Mesenchymal stem cell (in vitro differentiated cells and primary cell): ENCODE measurements at regions not wholly inside any gene's neighbourhood (a gene's known extent, or its start where the extent isn't known, plus 50 kb on each side); places are given as distances from the start of the nearest gene placed in this dataset.

Experiments
- DNase-seq: peaks from one replicate; pipeline ENCODE4 v3.0.0-alpha.2; 2013
- H2AFZ ChIP-seq: one replicate; pipeline ENCODE4 v1.6.1; 2013; ENCODE audit warnings: low read depth, mild to moderate bottlenecking, control low read depth, inconsistent platforms, low read length, moderate library complexity
- H2AK5ac ChIP-seq: 2 replicates; pipeline ENCODE4 v1.6.1; 2013; ENCODE audit warnings: low read length, moderate library complexity, mild to moderate bottlenecking, inconsistent platforms; ENCODE audit not compliant: severe bottlenecking
- H2BK120ac ChIP-seq: one replicate; pipeline ENCODE4 v1.6.1; 2013; ENCODE audit warnings: low read depth, mild to moderate bottlenecking, inconsistent platforms, low read length, moderate library complexity
- H2BK12ac ChIP-seq, 2 experiments: one replicate each; pipeline ENCODE4 v1.6.1; 2013; ENCODE audit warnings: inconsistent platforms in 2 of 2, low read length in 2 of 2, mild to moderate bottlenecking in 2 of 2, moderate library complexity in 2 of 2, control low read depth in 1 of 2
- H2BK15ac ChIP-seq: one replicate; pipeline ENCODE4 v1.6.1; 2013; ENCODE audit warnings: mild to moderate bottlenecking, low read depth, inconsistent platforms; ENCODE audit not compliant: poor library complexity, severe bottlenecking
- H2BK5ac ChIP-seq: 2 replicates; pipeline ENCODE4 v1.6.1; 2013; ENCODE audit warnings: low read depth, mild to moderate bottlenecking, low read length, control low read depth, inconsistent platforms; ENCODE audit not compliant: poor library complexity, severe bottlenecking
- H3K14ac ChIP-seq, 2 experiments: one replicate each; pipeline ENCODE4 v1.6.1; 2013; ENCODE audit warnings: inconsistent platforms in 2 of 2, low read length in 2 of 2, control low read depth in 1 of 2, mild to moderate bottlenecking in 1 of 2, moderate library complexity in 1 of 2
- H3K18ac ChIP-seq, 2 experiments: one replicate each; pipeline ENCODE4 v1.6.1; 2013; ENCODE audit warnings: inconsistent platforms in 2 of 2, low read length in 2 of 2, control low read depth in 1 of 2, low read depth in 1 of 2, mild to moderate bottlenecking in 1 of 2
- H3K23ac ChIP-seq, 2 experiments: one replicate each; pipeline ENCODE4 v1.6.1; 2013; ENCODE audit warnings: inconsistent platforms in 2 of 2, low read length in 2 of 2, mild to moderate bottlenecking in 2 of 2, moderate library complexity in 2 of 2, control low read depth in 1 of 2
- H3K27ac ChIP-seq: 2 replicates; pipeline ENCODE4 v1.5.1; 2013; ENCODE audit warnings: mild to moderate bottlenecking, moderate library complexity, low read length, control low read depth, inconsistent platforms; ENCODE audit not compliant: poor library complexity, severe bottlenecking
- H3K27me3 ChIP-seq, 2 experiments: 2 replicates each; pipeline versions ENCODE4 v1.6.1 to v1.7.0; 2013; ENCODE audit warnings: low read length in 2 of 2, mild to moderate bottlenecking in 2 of 2, moderate library complexity in 2 of 2, control low read depth in 1 of 2, inconsistent platforms in 1 of 2; ENCODE audit not compliant: control insufficient read depth in 1 of 2, insufficient read depth in 1 of 2
- H3K36me3 ChIP-seq, 2 experiments: 2 replicates each; pipeline versions ENCODE4 v1.6.1 to v1.7.0; 2013; ENCODE audit warnings: low read length in 2 of 2, control low read depth in 1 of 2, inconsistent platforms in 1 of 2, low read depth in 1 of 2, mild to moderate bottlenecking in 1 of 2; ENCODE audit not compliant: insufficient read depth in 2 of 2, control insufficient read depth in 1 of 2
- H3K4ac ChIP-seq, 2 experiments: one replicate each; pipeline ENCODE4 v1.6.1; 2013; ENCODE audit warnings: inconsistent platforms in 2 of 2, low read length in 2 of 2, mild to moderate bottlenecking in 2 of 2, moderate library complexity in 2 of 2, control low read depth in 1 of 2, low read depth in 1 of 2
- H3K4me1 ChIP-seq: 2 replicates; pipeline ENCODE4 v1.6.1; 2013; ENCODE audit warnings: low read depth, low read length, control low read depth; ENCODE audit not compliant: control insufficient read depth, insufficient read depth
- H3K4me2 ChIP-seq: 2 replicates; pipeline ENCODE4 v1.6.1; 2013; ENCODE audit warnings: low read length, mild to moderate bottlenecking, inconsistent platforms; ENCODE audit not compliant: poor library complexity, severe bottlenecking
- H3K4me3 ChIP-seq, 2 experiments: 2 replicates each; pipeline versions ENCODE4 v1.5.1 to v1.7.0; 2013; ENCODE audit warnings: low read length in 2 of 2, mild to moderate bottlenecking in 2 of 2, control low read depth in 1 of 2, low read depth in 1 of 2; ENCODE audit not compliant: insufficient read depth in 1 of 2
- H3K79me1 ChIP-seq: replicated peaks from 2 replicates; pipeline ENCODE4 v1.6.1; 2013; ENCODE audit warnings: mild to moderate bottlenecking, control low read depth, low read length, inconsistent platforms; ENCODE audit not compliant: poor library complexity, severe bottlenecking
- H3K9ac ChIP-seq: 2 replicates; pipeline ENCODE4 v1.7.0; 2013; ENCODE audit warnings: mild to moderate bottlenecking, low read length, moderate library complexity
- H3K9me3 ChIP-seq: 2 replicates; pipeline ENCODE4 v1.7.0; 2013; ENCODE audit warnings: mild to moderate bottlenecking, low read length; ENCODE audit not compliant: control insufficient read depth
- H4K8ac ChIP-seq: one replicate; pipeline ENCODE4 v1.6.1; 2013; ENCODE audit warnings: inconsistent platforms, mild to moderate bottlenecking, low read length, moderate library complexity
- H4K91ac ChIP-seq: one replicate; pipeline ENCODE4 v1.6.1; 2013; ENCODE audit warnings: mild to moderate bottlenecking, low read length, inconsistent platforms
- WGBS: methylation state at CpG from one replicate; pipeline ENCODE4 v1.1.7; 2013; ENCODE audit warnings: mixed read lengths; 5-methylcytosine and 5-hydroxymethylcytosine counted together

GRCh38 chr1:195516036-195516435 is 1092.2 kb downstream of the KCNT2 start:
- Histone ChIP-seq H2AK5ac (no peak overlapping the region), H2BK120ac (no peak overlapping the region), H3K36me3 (no peaks in the 10 kb centered on the region), H3K14ac (no peak overlapping the region), H2BK15ac (no peak overlapping the region), H3K9ac (no peak overlapping the region), H3K4ac (no peak overlapping the region), H3K27ac (peak overlapping the region; percentile 85), H4K8ac (no peak overlapping the region), H3K23ac (no peak overlapping the region), H3K4me3 (no peak overlapping the region), H2BK5ac (no peak overlapping the region), H2AFZ (no peak overlapping the region), H3K79me1 (no peaks in the 10 kb centered on the region), H3K18ac (no peak overlapping the region), H4K91ac (no peak overlapping the region), H3K9me3 (peaks cover 3% of the 10 kb centered on the region), H3K4me2 (no peak overlapping the region), H3K27me3 (no peaks in the 10 kb centered on the region), H3K4me1 (peaks cover 1% of the 10 kb centered on the region), H2BK12ac (no peak overlapping the region)
- DNase-seq, result no peak

GRCh38 chr1:195511501-195511900 is 1096.7 kb downstream of the KCNT2 start:
- Histone ChIP-seq H3K36me3 (no peaks in the 10 kb centered on the region), H2BK120ac (no peak overlapping the region), H3K14ac (no peak overlapping the region), H3K79me1 (no peaks in the 10 kb centered on the region), H3K4me3 (no peak overlapping the region), H4K8ac (no peak overlapping the region), H3K4ac (no peak overlapping the region), H3K9ac (no peak overlapping the region), H3K4me2 (no peak overlapping the region), H2AFZ (no peak overlapping the region), H3K4me1 (peaks cover 1% of the 10 kb centered on the region), H3K27me3 (no peaks in the 10 kb centered on the region), H2BK5ac (no peak overlapping the region), H3K9me3 (no peaks in the 10 kb centered on the region), H2BK12ac (no peak overlapping the region), H4K91ac (no peak overlapping the region), H3K18ac (no peak overlapping the region), H2AK5ac (no peak overlapping the region), H3K23ac (no peak overlapping the region), H2BK15ac (no peak overlapping the region), H3K27ac (no peak overlapping the region)
- no CpG with 5 or more reads among the region's 1 CpG for WGBS
- DNase-seq, result no peak

DNA sequence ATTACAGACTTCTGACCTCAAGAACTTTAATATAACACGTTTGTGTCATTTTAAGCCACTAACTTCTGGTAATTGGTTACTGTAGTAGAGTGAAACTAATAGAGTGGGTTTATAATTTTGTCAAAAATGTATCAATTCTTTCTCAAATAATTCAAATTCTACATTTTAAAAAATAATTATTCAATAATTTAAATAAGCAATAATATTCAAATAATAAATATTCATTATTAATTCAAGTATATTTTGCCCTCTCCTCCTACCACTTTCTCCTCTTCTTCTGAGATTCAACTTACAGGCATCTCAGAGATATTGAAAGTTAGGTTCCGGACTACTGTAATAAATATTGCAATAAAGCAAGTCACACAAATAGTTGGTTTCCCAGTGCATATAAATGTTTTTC is 1107.1 kb downstream of the KCNT2 start:
- H3K79me1 ChIP-seq, result no peaks in the 10 kb centered on the region
- no CpG with 5 or more reads among the region's 2 CpGs for WGBS
- H3K23ac ChIP-seq, result no peak overlapping the region
- H3K27me3 ChIP-seq, result no peaks in the 10 kb centered on the region
- no peak overlapping the region for H2AK5ac ChIP-seq
- no peak overlapping the region for H4K91ac ChIP-seq
- no peak overlapping the region for H3K27ac ChIP-seq
- H2BK120ac ChIP-seq, result no peak overlapping the region
- H3K4me2 ChIP-seq, result no peak overlapping the region
- no peak for DNase-seq
- H2BK15ac ChIP-seq, result no peak overlapping the region
- H3K18ac ChIP-seq, result no peak overlapping the region
- no peak overlapping the region for H3K4ac ChIP-seq
- no peaks in the 10 kb centered on the region for H3K36me3 ChIP-seq
- H4K8ac ChIP-seq, result no peak overlapping the region
- H3K14ac ChIP-seq, result no peak overlapping the region
- no peaks in the 10 kb centered on the region for H3K4me1 ChIP-seq
- no peak overlapping the region for H2BK12ac ChIP-seq
- H3K4me3 ChIP-seq, result no peak overlapping the region
- H3K9me3 ChIP-seq, result peaks cover 20% of the 10 kb centered on the region
- no peak overlapping the region for H2AFZ ChIP-seq
- H3K9ac ChIP-seq, result no peak overlapping the region
- no peak overlapping the region for H2BK5ac ChIP-seq

GRCh38 chr1:195495720-195496635 is 1112.3 kb downstream of the KCNT2 start:
- 54% methylated on average over 4 of the region's 5 CpGs for WGBS
- Histone ChIP-seq H2AK5ac (no peak overlapping the region), H2BK120ac (no peak overlapping the region), H3K9ac (no peak overlapping the region), H4K8ac (no peak overlapping the region), H3K36me3 (no peaks in the 10 kb centered on the region), H3K79me1 (no peaks in the 10 kb centered on the region), H2BK5ac (no peak overlapping the region), H3K23ac (no peak overlapping the region), H3K14ac (no peak overlapping the region), H2BK12ac (no peak overlapping the region), H2BK15ac (no peak overlapping the region), H3K27ac (no peak overlapping the region), H3K18ac (no peak overlapping the region), H3K4me3 (no peak overlapping the region), H3K4me2 (no peak overlapping the region), H2AFZ (no peak overlapping the region), H3K4ac (no peak overlapping the region), H3K9me3 (peaks cover 6% of the 10 kb centered on the region), H3K4me1 (no peaks in the 10 kb centered on the region), H4K91ac (no peak overlapping the region), H3K27me3 (no peaks in the 10 kb centered on the region)
- no peak for DNase-seq
